K562 (cell line): ENCODE measurements at regions not wholly inside any gene's neighbourhood (a gene's known extent, or its start where the extent isn't known, plus 50 kb on each side); places are given as distances from the start of the nearest gene placed in this dataset.

Source experiments
- HMBOX1 ChIP-seq: sonication (generic); IDR thresholded peaks from 2 replicates; pipeline ENCODE4 v1.6.1; 2016
- ID3 ChIP-seq, 2 experiments: fragments of 250-450 bp in 1 of 2; fragments of 450-650 bp in 1 of 2; sonication (Bioruptor Pico) in 1 of 2; IDR thresholded peaks; 2 replicates each; pipeline versions ENCODE4 v1.6.1 to v1.8.0; 2016 to 2021; ENCODE audit warnings: mild to moderate bottlenecking in 2 of 2, moderate library complexity in 2 of 2, missing compliant biosample characterization in 1 of 2, missing genetic modification characterization in 1 of 2
- KLF10 ChIP-seq: fragments of 250-450 bp; sonication (Bioruptor Pico); IDR thresholded peaks from 2 replicates; pipeline ENCODE4 v1.6.1; 2021; ENCODE audit warnings: matching md5 sums
- NFATC3 ChIP-seq: fragments of 450-650 bp; IDR thresholded peaks from 2 replicates; pipeline ENCODE4 v1.6.1; 2017; ENCODE audit warnings: mild to moderate bottlenecking
- SPI1 ChIP-seq: IDR thresholded peaks from 2 replicates; pipeline ENCODE4 v1.6.1; 2011; ENCODE audit warnings: low read depth, low read length, control low read depth, borderline replicate concordance
- XRCC5 ChIP-seq: fragments of 200-400 bp; formaldehyde crosslinking; IDR thresholded peaks from 2 replicates; pipeline ENCODE4 v1.6.1; 2017; ENCODE audit warnings: low read depth, mild to moderate bottlenecking, low read length
- ZKSCAN3 ChIP-seq: fragments of 250-450 bp; sonication (Bioruptor Pico); IDR thresholded peaks from 2 replicates; pipeline ENCODE4 v1.4.0; 2020
- TF ChIP-seq, protein P1 (sequence below): sonication (generic); formaldehyde crosslinking; IDR thresholded peaks from 2 replicates; pipeline ENCODE4 v1.8.0; 2022; ENCODE audit warnings: missing genetic modification reagents, mild to moderate bottlenecking, borderline replicate concordance
- TF ChIP-seq, protein P2 (sequence below), 2 experiments: fragments of 450-650 bp in 1 of 2; sonication (generic) in 1 of 2; formaldehyde crosslinking; conservative IDR thresholded peaks; 2 replicates each; pipeline versions ENCODE4 v1.4.0 to v1.8.1; 2020 to 2022; ENCODE audit warnings: mild to moderate bottlenecking in 1 of 2, missing genetic modification reagents in 1 of 2
- TF ChIP-seq, protein P3 (sequence below): fragments of 450-650 bp; formaldehyde crosslinking; IDR thresholded peaks from 2 replicates; pipeline ENCODE4 v1.4.0; 2020; ENCODE audit warnings: mild to moderate bottlenecking, moderate library complexity

- TF ChIP-seq HMBOX1 = no peak
- no peak for TF ChIP-seq KLF10
- no peak for TF ChIP-seq ID3 (CRISPR knock-in tag; IDR thresholded peaks at IDR 0.05)
- TF ChIP-seq ID3 (tag; IDR thresholded peaks at IDR 0.05) = no peak
- TF ChIP-seq ZKSCAN3 (CRISPR knock-in tag) = no peak
- no peak for TF ChIP-seq NFATC3
- no peak for TF ChIP-seq XRCC5
- TF ChIP-seq, protein P1, sequence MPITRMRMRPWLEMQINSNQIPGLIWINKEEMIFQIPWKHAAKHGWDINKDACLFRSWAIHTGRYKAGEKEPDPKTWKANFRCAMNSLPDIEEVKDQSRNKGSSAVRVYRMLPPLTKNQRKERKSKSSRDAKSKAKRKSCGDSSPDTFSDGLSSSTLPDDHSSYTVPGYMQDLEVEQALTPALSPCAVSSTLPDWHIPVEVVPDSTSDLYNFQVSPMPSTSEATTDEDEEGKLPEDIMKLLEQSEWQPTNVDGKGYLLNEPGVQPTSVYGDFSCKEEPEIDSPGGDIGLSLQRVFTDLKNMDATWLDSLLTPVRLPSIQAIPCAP = no peak
- TF ChIP-seq, protein P2, sequence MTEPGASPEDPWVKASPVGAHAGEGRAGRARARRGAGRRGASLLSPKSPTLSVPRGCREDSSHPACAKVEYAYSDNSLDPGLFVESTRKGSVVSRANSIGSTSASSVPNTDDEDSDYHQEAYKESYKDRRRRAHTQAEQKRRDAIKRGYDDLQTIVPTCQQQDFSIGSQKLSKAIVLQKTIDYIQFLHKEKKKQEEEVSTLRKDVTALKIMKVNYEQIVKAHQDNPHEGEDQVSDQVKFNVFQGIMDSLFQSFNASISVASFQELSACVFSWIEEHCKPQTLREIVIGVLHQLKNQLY (CRISPR knock-in tag; conservative IDR thresholded peaks at IDR 0.05) = no peak
- TF ChIP-seq SPI1 = no peak
- TF ChIP-seq, protein P3, sequence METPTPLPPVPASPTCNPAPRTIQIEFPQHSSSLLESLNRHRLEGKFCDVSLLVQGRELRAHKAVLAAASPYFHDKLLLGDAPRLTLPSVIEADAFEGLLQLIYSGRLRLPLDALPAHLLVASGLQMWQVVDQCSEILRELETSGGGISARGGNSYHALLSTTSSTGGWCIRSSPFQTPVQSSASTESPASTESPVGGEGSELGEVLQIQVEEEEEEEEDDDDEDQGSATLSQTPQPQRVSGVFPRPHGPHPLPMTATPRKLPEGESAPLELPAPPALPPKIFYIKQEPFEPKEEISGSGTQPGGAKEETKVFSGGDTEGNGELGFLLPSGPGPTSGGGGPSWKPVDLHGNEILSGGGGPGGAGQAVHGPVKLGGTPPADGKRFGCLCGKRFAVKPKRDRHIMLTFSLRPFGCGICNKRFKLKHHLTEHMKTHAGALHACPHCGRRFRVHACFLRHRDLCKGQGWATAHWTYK (CRISPR knock-in tag) = no peak
- TF ChIP-seq, all 486 proteins: peak for 0
Measured at GRCh38 chr11:42823546-42823945, 488.2 kb upstream of the API5 start (continued).
